PC-3 (cell line): ENCODE measurements at regions not wholly inside any gene's neighbourhood (a gene's known extent, or its start where the extent isn't known, plus 50 kb on each side); places are given as distances from the start of the nearest gene placed in this dataset.

Source experiments
- ATAC-seq: fragments of 200-7000 bp; cut with Tn5 transposase; 2 replicates; pipeline ENCODE4 v1.9.1; 2020; ENCODE audit warnings: mild to moderate bottlenecking, moderate library complexity
- BruUV-seq: library from RNA; stranded (reverse); fragments of 400-500 nt; replicated peaks from 2 replicates; lab custom pipeline; 2021; lab: Mats Ljungman, UMichigan
- CTCF ChIA-PET: fragments of 300-600 bp; sonication (Branson Sonifier 250); formaldehyde crosslinking; loops from one replicate; lab custom pipeline; 2022; ENCODE audit warnings: antibody characterized with exemption; lab: Charles Lee
- POLR2A ChIA-PET: fragments of 300-600 bp; sonication (Branson Sonifier 250); formaldehyde crosslinking; loops from one replicate; lab custom pipeline; 2022; ENCODE audit warnings: antibody characterized with exemption; ENCODE audit not compliant: unreplicated experiment; lab: Charles Lee
- DNase-seq: peaks from one replicate; pipeline ENCODE4 v3.0.0-alpha.2; 2015
- H2AFZ ChIP-seq: fragments of 300-600 bp; sonication (generic); 2 replicates; pipeline ENCODE4 v1.6.0; 2016; ENCODE audit warnings: antibody characterized with exemption, low read length
- H3F3A ChIP-seq: fragments of 300-600 bp; sonication (generic); one replicate; pipeline ENCODE4 v1.6.0; 2017; ENCODE audit warnings: antibody characterized with exemption, low read length, control low read depth, mild to moderate bottlenecking; ENCODE audit not compliant: unreplicated experiment
- H3K27ac ChIP-seq: fragments of 300-600 bp; sonication (generic); 2 replicates; pipeline ENCODE4 v1.5.1; 2016; ENCODE audit warnings: mild to moderate bottlenecking, low read length
- H3K27me3 ChIP-seq: fragments of 300-600 bp; sonication (generic); 2 replicates; pipeline ENCODE4 v1.6.1; 2016; ENCODE audit warnings: low read length, mixed read lengths
- H3K36me3 ChIP-seq: fragments of 300-600 bp; sonication (generic); 2 replicates; pipeline ENCODE4 v1.6.1; 2016; ENCODE audit warnings: low read depth, mixed run types, low read length, mixed read lengths
- H3K4me1 ChIP-seq: fragments of 300-600 bp; sonication (generic); 2 replicates; pipeline ENCODE4 v1.5.1; 2016; ENCODE audit warnings: low read length; ENCODE audit not compliant: insufficient read depth
- H3K4me2 ChIP-seq: fragments of 300-600 bp; sonication (generic); 2 replicates; pipeline ENCODE4 v1.6.0; 2016; ENCODE audit warnings: low read length
- H3K4me3 ChIP-seq: fragments of 300-600 bp; sonication (generic); 2 replicates; pipeline ENCODE4 v1.5.1; 2016; ENCODE audit warnings: mild to moderate bottlenecking, low read length, mixed read lengths
- H3K79me2 ChIP-seq: fragments of 300-600 bp; sonication (generic); 2 replicates; pipeline ENCODE4 v1.6.1; 2017; ENCODE audit warnings: low read length, mixed read lengths
- H3K9ac ChIP-seq: fragments of 300-600 bp; sonication (generic); 2 replicates; pipeline ENCODE4 v1.6.0; 2016; ENCODE audit warnings: mild to moderate bottlenecking, low read length
- H3K9me2 ChIP-seq: fragments of 300-600 bp; sonication (generic); replicated peaks from 2 replicates; pipeline ENCODE4 v1.6.1; 2016; ENCODE audit warnings: mixed run types, low read length, mixed read lengths
- H3K9me3 ChIP-seq: fragments of 300-600 bp; sonication (generic); 2 replicates; pipeline ENCODE4 v1.6.1; 2016; ENCODE audit warnings: low read length, mixed read lengths
- H4K20me1 ChIP-seq: fragments of 300-600 bp; sonication (generic); 2 replicates; pipeline ENCODE4 v1.6.1; 2016; ENCODE audit warnings: low read length, mixed read lengths
- EZH2 ChIP-seq: fragments of 300-600 bp; sonication (generic); IDR thresholded peaks from one replicate; pipeline ENCODE4 v1.6.1; 2017; ENCODE audit warnings: antibody characterized with exemption, mild to moderate bottlenecking, low read length; ENCODE audit not compliant: unreplicated experiment
- EZH2phosphoT487 ChIP-seq: fragments of 300-600 bp; sonication (generic); IDR thresholded peaks from 2 replicates; pipeline ENCODE4 v1.6.1; 2018; ENCODE audit warnings: mild to moderate bottlenecking, antibody characterized with exemption, low read length, borderline replicate concordance
- intact Hi-C: fragments of 100-400 bp; cut with micrococcal nuclease; formaldehyde crosslinking; loops from 2 replicates; pipeline ENCODE4 v1.9.0; 2023
- TF ChIP-seq, protein P1 (sequence below): fragments of 300-600 bp; sonication (generic); conservative IDR thresholded peaks from 2 replicates; pipeline ENCODE4 v1.5.1; 2017; ENCODE audit warnings: antibody characterized with exemption, low read depth, mild to moderate bottlenecking, low read length

DNA sequence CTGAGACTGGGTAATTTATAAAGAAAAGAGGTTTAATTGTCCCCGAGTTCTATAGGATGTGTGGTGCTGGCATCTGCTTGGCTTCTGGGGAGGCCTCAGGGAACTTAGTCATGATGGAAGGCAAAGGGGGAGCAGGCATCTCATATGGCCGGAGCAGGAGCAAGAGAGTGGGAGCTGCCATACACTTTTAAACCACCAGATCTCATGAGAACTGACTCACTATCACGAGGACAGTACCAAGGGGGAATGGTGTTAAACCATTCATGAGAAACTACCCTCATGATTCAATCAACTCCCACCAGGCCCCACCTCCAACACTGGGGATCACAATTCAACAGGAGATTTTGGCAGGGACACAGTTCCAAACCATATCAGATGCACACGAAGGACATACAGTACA, 199.9 kb upstream of the DPP6 start:
- BruUV-seq: no TSS peak
- Histone ChIP-seq H3F3A (no peaks in the 10 kb centered on the region), H3K9ac (no peak overlapping the region), H3K36me3 (no peaks in the 10 kb centered on the region), H3K4me2 (no peak overlapping the region), H3K4me1 (no peaks in the 10 kb centered on the region), H2AFZ (no peak overlapping the region), H3K4me3 (no peak overlapping the region), H3K9me3 (peaks cover 9% of the 10 kb centered on the region; the same call in 1 of the 2 replicates), H3K79me2 (no peaks in the 10 kb centered on the region), H3K9me2 (no peaks in the 10 kb centered on the region), H3K27me3 (no peaks in the 10 kb centered on the region), H3K27ac (no peak overlapping the region), H4K20me1 (no peaks in the 10 kb centered on the region)
- CTCF ChIA-PET: no interaction called here
- ATAC-seq: no peak
- no peak for TF ChIP-seq EZH2phosphoT487
- TF ChIP-seq, protein P1, sequence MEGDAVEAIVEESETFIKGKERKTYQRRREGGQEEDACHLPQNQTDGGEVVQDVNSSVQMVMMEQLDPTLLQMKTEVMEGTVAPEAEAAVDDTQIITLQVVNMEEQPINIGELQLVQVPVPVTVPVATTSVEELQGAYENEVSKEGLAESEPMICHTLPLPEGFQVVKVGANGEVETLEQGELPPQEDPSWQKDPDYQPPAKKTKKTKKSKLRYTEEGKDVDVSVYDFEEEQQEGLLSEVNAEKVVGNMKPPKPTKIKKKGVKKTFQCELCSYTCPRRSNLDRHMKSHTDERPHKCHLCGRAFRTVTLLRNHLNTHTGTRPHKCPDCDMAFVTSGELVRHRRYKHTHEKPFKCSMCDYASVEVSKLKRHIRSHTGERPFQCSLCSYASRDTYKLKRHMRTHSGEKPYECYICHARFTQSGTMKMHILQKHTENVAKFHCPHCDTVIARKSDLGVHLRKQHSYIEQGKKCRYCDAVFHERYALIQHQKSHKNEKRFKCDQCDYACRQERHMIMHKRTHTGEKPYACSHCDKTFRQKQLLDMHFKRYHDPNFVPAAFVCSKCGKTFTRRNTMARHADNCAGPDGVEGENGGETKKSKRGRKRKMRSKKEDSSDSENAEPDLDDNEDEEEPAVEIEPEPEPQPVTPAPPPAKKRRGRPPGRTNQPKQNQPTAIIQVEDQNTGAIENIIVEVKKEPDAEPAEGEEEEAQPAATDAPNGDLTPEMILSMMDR: no peak
- no peak for TF ChIP-seq EZH2
- intact Hi-C loops: no loop called here
- DNase-seq: no peak
- POLR2A ChIA-PET: no interaction called here

DNA sequence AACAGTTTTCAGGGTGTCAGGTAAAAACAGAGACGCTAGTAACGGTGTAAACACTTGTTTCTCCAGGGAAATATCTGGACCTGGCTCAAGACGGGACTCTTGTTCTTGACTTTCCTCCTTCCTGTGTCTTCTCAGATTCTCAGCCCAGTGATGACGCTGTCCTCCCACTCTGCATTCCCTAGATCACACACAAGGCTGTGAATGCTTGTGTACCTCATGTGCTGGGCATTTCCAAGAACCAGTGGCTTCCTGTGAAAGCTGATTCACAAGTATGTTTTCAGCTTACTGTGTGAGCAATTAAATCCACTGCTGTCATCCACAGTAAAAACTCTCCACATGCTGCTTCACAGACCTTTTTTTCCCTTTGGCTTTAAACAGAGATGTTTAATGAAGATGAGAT, 193.8 kb upstream of the DPP6 start:
- no peaks in the 10 kb centered on the region for H3K79me2 ChIP-seq
- H2AFZ ChIP-seq: no peak overlapping the region
- POLR2A ChIA-PET: no interaction called here
- ATAC-seq (no peak), DNase-seq (no peak)
- H3K4me1 ChIP-seq: no peaks in the 10 kb centered on the region
- H3K4me2 ChIP-seq: no peak overlapping the region
- H3F3A ChIP-seq: no peaks in the 10 kb centered on the region
- H3K9me2 ChIP-seq: no peaks in the 10 kb centered on the region
- intact Hi-C loops: no loop called here
- no peak overlapping the region for H3K9ac ChIP-seq
- CTCF ChIA-PET: no interaction called here
- TF ChIP-seq EZH2: no peak
- TF ChIP-seq, protein P1: no peak
- no peak overlapping the region for H3K27ac ChIP-seq
- H3K27me3 ChIP-seq: no peaks in the 10 kb centered on the region
- H4K20me1 ChIP-seq: no peaks in the 10 kb centered on the region
- no TSS peak for BruUV-seq
- H3K9me3 ChIP-seq: no peaks in the 10 kb centered on the region
- H3K36me3 ChIP-seq: no peaks in the 10 kb centered on the region
- no peak overlapping the region for H3K4me3 ChIP-seq

DNA sequence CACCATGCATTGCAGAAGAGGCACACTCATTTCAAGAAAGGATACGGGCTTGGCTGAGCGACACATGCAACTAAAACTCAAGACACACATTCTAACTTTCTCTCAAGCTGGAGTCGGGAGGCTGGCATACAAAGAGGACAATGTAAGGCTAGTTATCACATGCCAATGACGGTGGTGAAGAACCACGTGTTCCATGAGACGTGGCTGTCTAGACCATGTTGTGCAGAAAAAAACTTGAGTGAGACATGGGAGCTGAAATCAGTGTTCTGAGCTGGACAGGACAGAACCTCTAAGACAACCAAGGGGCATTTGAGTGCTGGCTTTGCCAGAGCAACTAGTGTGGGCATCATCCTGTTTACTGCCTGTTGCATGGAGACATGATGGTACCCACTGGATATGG, 193.0 kb upstream of the DPP6 start:
- H3K4me3 ChIP-seq: no peak overlapping the region
- H4K20me1 ChIP-seq: no peaks in the 10 kb centered on the region
- BruUV-seq: no TSS peak
- no peaks in the 10 kb centered on the region for H3F3A ChIP-seq
- TF ChIP-seq EZH2phosphoT487 (no peak), EZH2 (no peak)
- TF ChIP-seq, protein P1: no peak
- DNase-seq (no peak), ATAC-seq (no peak)
- H2AFZ ChIP-seq: no peak overlapping the region
- ChIA-PET POLR2A (no interaction called here), CTCF (no interaction called here)
- H3K9me3 ChIP-seq: no peaks in the 10 kb centered on the region
- intact Hi-C loops: no loop called here
- H3K27ac ChIP-seq: no peak overlapping the region
- H3K4me2 ChIP-seq: no peak overlapping the region
- H3K36me3 ChIP-seq: no peaks in the 10 kb centered on the region
- no peak overlapping the region for H3K9ac ChIP-seq
- H3K9me2 ChIP-seq: no peaks in the 10 kb centered on the region
- no peaks in the 10 kb centered on the region for H3K79me2 ChIP-seq
- H3K27me3 ChIP-seq: no peaks in the 10 kb centered on the region
- no peaks in the 10 kb centered on the region for H3K4me1 ChIP-seq
